Hippocampal formation (tissue), 2 donors: ENCODE measurements at regions not wholly inside any gene's neighbourhood (a gene's known extent, or its start where the extent isn't known, plus 50 kb on each side); places are given as distances from the start of the nearest gene placed in this dataset.
"Not testable (repeated sequence)": the region's sequence is repeated elsewhere in the genome, so short reads cannot be mapped to it uniquely, and the experiment has no call there.

ENCODE experiments used
- DNase-seq, 2 donors: peaks; one replicate each; lab custom pipeline; 2025; lab: John Stamatoyannopoulos, UW

DNA sequence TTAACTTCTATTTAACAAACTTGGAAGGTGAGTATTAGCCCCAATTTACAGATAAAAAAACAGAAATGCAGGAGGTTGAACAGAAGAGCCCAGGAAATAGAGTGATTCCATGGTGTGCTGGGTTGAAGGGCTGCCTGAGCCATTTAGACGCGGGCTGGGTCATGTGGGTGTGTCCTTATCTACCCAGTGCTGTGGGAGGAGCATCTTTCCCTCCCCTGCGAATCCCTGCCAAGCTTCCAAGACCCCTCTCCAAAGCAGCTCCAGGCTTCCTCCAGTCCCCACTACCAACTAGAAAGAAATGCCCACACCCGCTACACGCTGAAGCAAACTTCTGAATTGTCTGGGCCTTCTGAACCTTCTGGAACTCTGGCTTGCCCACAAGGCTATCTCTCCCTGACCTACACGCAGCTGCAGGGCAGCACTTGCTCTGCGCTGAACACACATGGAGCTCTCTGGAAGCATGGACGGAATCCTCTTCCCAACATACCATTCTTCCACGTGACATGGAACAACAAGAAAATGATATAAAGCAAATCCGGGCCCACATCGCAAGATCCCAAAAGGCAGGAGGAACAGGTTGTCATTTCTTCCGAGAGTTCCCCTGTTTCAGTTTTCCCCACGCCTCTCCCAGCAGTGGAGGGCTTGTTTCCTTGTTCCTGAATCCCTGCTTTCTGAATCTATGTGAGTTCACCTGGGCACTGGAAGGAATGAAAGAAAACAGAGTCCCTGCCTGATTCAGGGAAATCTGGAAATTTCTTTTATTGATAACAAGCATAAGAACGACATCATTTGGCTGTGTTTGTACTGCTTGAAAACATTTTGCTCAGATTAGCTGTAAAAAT is 562.7 kb upstream of the ID2 start:
- DNase-seq = no peak

DNA sequence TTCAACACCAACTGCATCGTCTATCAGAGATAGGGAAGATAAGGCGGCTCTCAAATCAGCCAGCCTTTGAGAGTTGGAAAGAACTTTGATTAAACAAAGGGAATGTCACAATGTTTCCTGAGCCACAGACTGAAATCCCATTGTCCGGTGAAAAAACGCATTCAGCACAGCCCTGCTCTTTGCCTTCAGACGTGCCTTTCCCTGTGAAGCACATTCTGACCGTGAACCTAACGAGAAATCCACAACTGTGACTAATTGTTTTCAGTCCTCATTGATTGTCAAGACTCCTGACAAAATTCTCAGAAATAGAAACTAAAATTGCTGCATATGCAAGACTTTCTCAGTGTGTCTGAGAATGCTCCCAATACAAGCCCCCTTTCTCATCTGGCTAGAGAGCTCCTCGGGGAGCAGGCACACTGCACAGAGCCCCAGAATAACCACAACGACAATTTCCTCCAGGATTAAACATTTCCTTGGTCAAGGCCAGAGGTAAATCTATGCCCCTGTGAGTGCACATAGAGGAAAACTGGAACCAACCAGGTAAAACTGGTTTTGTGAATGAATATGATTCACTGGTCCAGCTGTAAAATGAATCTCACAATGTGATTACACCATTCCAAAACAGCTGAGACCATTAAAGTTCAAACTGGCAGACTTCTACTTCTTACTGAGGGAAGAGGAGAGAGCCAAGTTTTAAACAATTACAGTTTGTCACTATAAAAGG is 561.9 kb upstream of the ID2 start:
- DNase-seq = no peak

GRCh38 chr2:8120506-8120860 is 561.4 kb upstream of the ID2 start:
- no peak for DNase-seq

DNA sequence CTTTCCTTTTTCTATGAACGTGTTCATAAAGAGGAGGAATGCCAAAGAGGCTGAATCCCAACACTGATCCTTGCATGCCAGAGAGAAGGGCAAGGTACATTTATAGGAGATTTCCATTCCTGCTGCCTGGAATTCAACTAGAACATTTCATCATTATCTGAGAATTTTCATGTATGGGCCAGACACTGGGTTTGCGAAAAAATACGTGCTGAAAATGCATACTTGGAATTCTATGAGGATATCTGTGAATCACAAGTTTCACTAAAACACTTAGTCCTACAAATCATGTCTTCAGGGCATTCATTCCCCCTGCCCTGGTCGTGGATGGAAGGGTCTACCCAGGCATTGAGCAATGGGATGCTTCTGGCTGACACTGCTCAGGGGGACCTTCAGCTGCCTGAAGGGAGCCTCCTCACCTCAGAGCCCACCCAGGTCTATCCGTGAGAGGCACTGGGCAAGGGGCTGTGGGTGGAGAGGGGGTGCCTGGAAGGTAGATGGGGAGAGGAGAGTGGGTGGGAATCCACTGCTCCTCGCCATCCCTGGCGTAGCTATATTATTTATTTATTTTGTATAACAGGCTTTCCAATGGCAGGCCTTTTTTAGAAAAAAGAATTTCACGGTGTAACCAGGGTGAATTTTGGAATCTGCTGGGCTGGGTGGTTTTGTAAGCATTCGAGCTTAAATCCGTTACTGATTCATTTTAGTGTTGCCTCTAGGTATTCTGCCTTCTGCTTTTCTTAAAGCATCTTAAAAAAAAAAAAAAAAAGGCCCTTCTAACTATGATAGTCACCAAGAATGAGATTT is 560.6 kb upstream of the ID2 start:
- DNase-seq = no peak

DNA sequence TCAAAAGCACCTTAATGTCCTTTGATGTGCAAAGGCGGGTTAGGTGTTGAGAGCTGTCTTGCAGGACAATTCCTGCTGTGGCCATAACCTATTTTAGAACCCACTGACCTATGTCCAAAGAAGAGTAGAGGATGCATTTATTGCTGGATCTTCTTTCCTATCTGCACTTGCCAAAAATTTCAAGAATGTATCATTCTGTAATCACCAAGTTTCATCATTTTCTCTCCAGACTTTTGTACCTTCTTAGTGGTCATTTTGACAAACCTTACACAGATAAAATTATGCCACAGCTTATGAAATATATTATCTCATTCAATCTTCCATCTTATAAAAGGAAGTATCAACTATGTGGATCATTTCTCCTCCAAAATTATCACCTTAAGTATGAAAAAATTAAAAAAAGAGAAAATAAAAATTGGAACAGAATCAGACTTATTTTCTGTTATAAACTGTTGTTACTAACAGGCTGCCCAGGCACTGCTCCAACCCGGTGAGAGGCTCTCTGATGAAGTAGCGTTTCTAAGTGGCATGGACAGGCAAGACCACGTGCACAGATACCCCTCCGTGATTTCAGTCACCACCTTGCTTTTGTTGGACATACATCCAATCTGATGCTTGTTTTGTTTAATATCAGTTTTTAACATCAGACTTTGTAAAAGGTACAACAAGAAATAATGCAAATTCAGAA is 559.9 kb upstream of the ID2 start:
- DNase-seq = no peak

DNA sequence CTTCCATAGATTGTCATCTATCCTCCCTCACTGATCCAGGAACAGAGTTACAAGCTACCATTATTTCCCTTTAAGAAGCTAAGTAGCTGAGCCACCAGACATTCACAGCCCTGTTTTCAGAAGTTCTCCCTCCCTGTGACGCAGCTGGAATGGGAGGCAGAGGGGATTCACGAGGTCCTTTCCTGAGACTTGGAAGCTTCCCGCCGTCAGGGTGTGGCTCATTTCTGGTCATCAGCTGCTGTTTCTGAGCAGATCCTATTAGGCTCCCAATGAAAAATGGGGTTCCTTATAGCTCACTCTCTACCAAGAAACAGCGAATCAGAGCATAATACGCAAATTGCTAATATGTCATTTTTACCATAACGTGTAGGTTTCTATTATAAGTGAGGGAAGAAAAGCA is 559.3 kb upstream of the ID2 start:
- no peak for DNase-seq

DNA sequence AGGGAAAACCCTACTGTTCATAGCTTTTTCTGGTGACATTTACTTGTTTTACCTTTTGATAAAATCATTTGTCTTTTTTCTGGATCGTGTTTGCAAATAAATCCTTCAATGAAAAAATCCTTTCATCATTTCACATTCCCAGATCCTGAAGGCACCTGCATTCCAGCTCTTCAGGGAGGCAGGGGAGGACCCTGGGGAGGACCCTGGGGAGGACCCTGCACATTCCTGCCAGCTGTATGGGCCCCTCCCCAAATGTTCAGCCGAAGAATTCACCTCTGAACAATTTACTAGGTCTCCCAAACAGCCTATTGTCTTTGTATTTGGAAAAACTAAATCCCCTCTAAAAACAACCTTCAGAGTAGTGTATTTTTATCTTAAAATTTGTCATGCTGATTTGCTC is 558.4 kb upstream of the ID2 start:
- DNase-seq = no peak

- no peak for DNase-seq
Observed at GRCh38 chr2:8125741-8126711, 555.8 kb upstream of the ID2 start.

GRCh38 chr2:8126783-8127182 is 555.1 kb upstream of the ID2 start:
- DNase-seq = no peak

DNA sequence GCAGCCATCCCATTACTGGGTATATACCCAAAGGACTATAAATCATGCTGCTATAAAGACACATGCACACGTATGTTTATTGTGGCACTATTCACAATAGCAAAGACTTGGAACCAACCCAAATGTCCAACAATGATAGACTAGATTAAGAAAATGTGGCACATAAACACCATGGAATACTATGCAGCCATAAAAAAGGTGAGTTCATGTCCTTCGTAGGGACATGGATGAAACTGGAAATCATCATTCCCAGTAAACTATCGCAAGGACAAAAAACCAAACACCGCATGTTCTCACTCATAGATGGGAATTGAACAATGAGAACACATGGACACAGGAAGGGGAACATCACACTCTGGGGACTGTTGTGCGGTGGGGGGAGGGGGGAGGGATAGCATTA is 550.4 kb upstream of the ID2 start:
- DNase-seq = not testable (repeated sequence)

DNA sequence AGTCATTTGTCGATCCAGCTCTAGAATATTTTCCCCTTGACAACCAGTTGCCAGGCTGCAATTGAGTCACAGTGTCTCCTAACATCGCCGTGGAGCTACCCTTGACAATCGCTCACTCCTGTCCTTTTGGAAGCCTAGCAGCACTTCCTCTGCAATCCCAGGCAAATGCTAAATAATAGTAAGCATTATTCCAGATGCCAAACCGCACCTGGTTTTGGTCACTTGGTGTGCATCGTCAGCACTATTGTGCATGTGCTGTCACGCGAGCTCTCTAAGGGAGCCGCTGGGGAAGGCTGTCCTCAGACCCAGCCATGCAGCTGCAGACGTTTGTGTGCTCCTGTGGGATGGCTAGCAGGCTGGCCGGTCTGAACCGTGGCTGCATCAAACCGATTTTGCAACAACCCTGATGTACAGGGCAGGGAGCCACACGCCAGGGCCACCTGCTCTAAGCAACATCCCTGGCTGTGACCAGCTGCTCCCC is 549.5 kb upstream of the ID2 start:
- peak in 1 of 2 donors; percentile 29 for DNase-seq

DNA sequence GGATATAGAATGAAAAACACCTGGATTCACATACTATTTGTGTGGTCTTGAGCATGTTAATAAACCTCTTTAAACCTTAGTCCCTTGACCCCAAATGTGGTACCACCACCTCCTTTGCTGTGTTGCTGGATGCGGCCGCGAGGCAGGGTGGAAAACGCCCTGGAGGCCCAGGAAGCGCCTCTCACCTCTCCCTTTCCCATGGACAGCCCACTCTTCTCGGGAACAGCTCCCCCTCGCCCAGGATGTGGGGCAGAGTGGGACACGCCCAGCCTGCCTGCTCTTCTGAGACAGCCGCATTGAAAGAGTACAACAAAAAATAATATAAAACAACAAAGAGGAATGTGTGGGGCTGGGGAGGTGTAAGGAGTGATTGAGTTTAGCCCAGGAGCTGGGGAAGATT is 549.0 kb upstream of the ID2 start:
- no peak for DNase-seq

DNA sequence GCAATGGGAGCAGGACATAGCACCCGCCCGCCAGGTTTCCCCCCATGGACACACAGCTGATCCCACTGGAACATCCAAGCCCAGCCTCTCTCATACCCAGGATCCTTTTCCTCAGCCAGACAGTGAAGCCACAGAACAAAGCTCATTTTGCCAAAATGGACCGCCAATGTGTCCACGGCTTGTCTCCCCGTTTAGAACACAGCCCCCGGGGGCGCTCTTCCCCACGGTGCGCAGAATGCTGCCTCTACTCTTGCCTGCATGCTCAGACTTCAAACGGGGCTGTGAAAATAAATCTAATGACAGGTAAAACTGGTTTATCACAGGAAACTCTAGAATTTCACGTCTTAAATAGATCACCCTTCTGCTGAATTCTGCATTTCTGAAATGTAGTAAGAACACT is 548.5 kb upstream of the ID2 start:
- no peak for DNase-seq

- no peak for DNase-seq
Observed at GRCh38 chr2:8133913-8134472, 547.9 kb upstream of the ID2 start.

- no peak for DNase-seq
Observed at GRCh38 chr2:8134473-8134932, 547.4 kb upstream of the ID2 start.

DNA sequence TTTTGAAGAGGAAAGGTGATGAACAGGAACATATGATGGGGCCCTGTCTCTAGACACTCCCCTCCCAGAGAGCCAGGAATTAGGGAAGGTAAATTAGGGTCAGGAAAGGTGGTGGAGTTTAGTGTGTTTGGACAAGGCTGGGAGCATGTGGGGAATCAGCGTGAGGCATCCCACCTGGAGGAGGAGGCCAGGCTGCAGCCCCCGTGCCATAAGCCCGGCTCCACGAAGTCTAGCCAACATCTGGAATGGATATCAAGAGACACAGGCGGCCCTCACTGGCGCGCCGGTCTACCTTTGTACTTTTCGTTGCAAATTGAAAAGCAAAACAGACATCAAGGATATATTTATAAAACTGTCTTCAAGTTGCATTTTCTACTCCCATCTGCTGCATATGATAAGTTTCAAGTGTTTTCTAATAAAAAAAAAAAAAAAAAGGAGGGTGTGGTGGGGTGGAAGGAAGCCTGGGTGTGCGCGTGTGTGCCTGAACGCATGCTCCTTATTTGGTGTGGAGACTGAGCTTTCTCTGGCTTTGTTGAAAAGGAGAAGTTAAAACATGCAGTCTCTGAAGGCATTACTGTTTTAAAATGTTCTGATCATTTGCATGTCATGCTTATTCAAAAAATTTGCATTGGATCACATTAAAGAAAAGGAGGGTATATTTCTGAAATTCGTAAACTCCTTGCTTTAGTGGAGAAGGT is 546.7 kb upstream of the ID2 start:
- no peak for DNase-seq

GRCh38 chr2:8137801-8138200 is 544.1 kb upstream of the ID2 start:
- DNase-seq = no peak

DNA sequence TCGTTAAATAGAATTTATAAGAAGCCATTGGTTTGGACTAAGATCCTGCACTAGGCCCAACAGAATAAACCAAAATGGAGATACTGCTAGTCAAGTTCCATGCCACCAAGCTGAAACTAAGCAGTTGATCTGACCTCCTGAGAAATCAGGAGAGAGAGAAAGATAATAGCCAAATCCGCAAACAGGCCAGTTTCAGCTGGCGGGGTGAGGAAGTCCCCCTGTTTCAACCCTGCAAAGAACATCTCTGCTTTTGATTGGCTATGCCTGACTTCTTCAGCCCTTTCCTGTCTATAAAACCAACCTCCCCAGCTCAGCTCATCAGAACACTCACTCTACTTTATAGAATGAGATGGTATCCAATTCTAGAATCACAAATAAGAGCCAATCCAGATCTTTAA is 543.3 kb upstream of the ID2 start:
- no peak for DNase-seq

GRCh38 chr2:8138923-8139667 is 542.8 kb upstream of the ID2 start:
- DNase-seq = no peak
